ENCODE measurements at regions not wholly inside any gene's neighbourhood (a gene's known extent, or its start where the extent isn't known, plus 50 kb on each side); places are given as distances from the start of the nearest gene placed in this dataset.

- TF ChIP-seq, protein P1, sequence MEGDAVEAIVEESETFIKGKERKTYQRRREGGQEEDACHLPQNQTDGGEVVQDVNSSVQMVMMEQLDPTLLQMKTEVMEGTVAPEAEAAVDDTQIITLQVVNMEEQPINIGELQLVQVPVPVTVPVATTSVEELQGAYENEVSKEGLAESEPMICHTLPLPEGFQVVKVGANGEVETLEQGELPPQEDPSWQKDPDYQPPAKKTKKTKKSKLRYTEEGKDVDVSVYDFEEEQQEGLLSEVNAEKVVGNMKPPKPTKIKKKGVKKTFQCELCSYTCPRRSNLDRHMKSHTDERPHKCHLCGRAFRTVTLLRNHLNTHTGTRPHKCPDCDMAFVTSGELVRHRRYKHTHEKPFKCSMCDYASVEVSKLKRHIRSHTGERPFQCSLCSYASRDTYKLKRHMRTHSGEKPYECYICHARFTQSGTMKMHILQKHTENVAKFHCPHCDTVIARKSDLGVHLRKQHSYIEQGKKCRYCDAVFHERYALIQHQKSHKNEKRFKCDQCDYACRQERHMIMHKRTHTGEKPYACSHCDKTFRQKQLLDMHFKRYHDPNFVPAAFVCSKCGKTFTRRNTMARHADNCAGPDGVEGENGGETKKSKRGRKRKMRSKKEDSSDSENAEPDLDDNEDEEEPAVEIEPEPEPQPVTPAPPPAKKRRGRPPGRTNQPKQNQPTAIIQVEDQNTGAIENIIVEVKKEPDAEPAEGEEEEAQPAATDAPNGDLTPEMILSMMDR (IDR thresholded peaks at IDR 0.05), result no peak
- TF ChIP-seq EP300 (IDR thresholded peaks at IDR 0.05), result no peak
Observed at GRCh38 chr2:146365041-146365440, 1479.8 kb upstream of the ACVR2A start.
